Fibroblast of the aortic adventitia (primary cell): ENCODE measurements at regions not wholly inside any gene's neighbourhood (a gene's known extent, or its start where the extent isn't known, plus 50 kb on each side); places are given as distances from the start of the nearest gene placed in this dataset.

Experiments
- DNase-seq: peaks from one replicate; pipeline ENCODE4 v3.0.0-alpha.2; 2010; ENCODE audit warnings: low read depth
- H3K4me3 ChIP-seq: 2 replicates; pipeline ENCODE4 v1.5.1; 2011; ENCODE audit warnings: low read depth, mild to moderate bottlenecking, control low read depth, low read length, moderate library complexity
- TF ChIP-seq, protein P1 (sequence below): IDR thresholded peaks from 2 replicates; pipeline ENCODE4 v1.5.1; 2011; ENCODE audit warnings: mild to moderate bottlenecking, low read length, control low read depth, inconsistent platforms; ENCODE audit not compliant: insufficient read depth

DNA sequence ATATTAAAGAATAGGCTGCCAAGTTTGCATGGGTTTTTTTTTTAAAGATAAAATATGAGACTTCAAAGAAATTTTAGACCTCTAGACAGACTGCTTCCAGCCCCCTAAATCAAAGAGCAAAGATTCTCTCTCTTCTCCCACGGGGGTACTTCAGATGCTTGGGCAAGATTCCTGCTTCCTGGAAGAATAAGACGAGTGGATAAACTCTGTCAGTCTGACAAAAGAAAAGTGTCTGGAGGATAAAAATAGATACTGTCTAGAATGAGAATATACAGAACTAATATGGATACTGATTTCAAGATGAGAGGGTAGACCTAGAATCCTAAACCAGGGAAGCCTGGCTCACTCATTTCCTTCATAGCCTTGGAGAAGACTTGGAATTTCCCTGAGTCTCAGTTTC is 435.1 kb downstream of the FOXO1 start:
- no peak for DNase-seq
- TF ChIP-seq, protein P1, sequence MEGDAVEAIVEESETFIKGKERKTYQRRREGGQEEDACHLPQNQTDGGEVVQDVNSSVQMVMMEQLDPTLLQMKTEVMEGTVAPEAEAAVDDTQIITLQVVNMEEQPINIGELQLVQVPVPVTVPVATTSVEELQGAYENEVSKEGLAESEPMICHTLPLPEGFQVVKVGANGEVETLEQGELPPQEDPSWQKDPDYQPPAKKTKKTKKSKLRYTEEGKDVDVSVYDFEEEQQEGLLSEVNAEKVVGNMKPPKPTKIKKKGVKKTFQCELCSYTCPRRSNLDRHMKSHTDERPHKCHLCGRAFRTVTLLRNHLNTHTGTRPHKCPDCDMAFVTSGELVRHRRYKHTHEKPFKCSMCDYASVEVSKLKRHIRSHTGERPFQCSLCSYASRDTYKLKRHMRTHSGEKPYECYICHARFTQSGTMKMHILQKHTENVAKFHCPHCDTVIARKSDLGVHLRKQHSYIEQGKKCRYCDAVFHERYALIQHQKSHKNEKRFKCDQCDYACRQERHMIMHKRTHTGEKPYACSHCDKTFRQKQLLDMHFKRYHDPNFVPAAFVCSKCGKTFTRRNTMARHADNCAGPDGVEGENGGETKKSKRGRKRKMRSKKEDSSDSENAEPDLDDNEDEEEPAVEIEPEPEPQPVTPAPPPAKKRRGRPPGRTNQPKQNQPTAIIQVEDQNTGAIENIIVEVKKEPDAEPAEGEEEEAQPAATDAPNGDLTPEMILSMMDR: no peak
- no peak overlapping the region for H3K4me3 ChIP-seq

DNA sequence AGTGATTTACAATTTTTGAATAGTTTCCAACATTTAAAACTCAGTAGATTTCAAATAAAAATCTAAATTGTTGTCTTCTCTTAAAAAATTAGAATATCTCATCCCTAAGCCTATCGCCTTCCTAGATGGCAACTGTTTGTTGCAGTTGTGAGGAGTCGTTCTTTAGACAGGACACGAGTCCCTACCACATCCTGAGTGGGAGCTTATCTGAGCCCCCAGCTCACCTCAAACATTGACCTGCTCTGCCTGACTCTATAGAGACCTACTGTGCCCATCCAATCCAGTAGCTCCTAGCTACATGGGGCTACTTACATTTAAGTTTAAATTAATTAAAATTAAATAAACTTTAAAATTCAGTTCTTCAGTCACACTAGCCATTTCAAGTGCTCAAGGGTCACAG is 434.7 kb downstream of the FOXO1 start:
- TF ChIP-seq, protein P1: no peak
- no peak for DNase-seq
- no peak overlapping the region for H3K4me3 ChIP-seq

DNA sequence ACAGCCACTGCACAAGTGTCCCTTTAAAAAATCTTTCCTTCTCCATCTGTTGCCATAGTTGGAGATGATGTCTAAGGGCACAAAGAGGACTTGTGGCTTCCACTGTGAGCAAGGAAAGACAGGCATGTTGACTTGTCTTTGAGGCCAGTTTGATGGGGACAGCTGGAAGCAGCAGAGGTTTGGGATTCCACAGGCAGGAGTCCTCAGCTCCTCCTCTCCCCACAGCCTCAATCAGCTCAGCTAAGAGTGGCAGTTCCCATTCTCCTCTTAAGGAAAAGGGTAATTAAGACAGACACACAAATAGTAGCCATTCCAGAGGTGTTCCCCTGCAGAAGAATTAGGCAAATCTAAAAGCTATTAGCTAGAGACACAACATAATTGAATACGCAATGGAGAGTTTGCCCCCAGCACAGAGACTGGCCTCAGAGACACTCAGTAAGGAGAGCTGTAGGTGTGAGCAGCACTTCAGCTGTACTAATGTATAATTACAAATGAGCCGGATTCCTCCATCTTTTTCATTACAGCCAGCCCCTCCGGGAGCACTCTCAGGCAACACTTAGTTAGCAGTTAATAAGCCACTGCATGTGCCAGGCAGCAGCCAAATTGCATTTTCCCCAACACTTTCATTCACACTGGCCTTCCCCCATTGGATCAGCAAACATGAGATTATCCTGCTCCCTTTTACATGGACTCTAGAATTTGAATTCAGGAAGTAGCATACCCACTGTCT is 434.0 kb downstream of the FOXO1 start:
- TF ChIP-seq, protein P1: no peak
- H3K4me3 ChIP-seq: no peak overlapping the region
- DNase-seq: no peak

DNA sequence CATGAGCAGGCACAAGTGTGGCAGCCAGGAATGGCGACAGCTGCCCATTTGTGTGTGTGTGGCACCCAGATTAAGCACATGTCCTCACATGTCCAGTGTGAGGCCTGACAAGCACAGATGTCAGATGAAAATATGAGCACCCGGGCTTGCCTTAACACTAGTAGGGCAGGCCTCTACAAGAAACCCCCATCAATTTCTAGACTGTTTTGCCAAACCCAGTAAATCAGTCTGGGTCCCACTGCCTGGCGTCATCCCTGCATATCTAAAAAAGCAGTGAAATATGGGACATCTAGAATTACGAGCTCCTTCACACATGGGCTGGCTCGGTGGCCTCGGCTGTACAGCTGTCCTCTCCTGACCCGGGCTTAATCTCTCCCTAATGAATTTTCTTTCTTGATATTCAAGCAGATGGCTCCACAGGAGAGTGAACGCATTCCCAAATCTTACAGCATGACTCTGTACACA is 432.7 kb downstream of the FOXO1 start:
- DNase-seq: no peak
- H3K4me3 ChIP-seq: no peak overlapping the region
- TF ChIP-seq, protein P1: no peak

DNA sequence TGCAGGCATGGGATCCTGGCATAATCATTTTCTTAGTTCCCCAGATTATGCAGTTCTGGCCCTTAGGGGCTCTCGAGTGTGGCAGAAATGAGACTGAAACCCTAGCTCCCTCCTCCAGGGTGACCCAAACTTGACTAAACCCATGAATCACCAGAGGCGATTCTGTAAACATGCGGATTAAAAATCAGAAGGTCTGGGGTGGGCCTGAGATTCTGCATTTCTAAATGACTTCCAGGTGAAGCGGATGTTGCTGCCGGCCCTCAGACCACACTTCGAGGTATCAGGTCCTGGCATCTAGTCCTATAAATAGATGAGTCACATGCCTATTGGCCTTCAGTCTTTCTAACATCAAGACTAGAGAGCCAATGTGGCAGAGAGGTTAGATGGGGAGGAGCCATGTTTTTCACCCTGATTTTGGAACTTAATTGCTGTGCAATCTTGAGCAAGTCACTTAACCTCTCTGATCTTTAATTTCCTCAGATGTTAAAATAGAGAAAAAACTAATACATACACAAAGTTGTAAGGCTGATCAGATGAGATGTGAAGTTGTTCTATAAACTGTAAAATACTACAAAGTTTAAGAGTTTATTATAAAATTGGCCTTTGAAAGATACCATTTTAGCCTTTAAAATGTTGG is 431.2 kb downstream of the FOXO1 start:
- DNase-seq: peak; percentile 49
- no peak overlapping the region for H3K4me3 ChIP-seq
- TF ChIP-seq, protein P1: no peak

DNA sequence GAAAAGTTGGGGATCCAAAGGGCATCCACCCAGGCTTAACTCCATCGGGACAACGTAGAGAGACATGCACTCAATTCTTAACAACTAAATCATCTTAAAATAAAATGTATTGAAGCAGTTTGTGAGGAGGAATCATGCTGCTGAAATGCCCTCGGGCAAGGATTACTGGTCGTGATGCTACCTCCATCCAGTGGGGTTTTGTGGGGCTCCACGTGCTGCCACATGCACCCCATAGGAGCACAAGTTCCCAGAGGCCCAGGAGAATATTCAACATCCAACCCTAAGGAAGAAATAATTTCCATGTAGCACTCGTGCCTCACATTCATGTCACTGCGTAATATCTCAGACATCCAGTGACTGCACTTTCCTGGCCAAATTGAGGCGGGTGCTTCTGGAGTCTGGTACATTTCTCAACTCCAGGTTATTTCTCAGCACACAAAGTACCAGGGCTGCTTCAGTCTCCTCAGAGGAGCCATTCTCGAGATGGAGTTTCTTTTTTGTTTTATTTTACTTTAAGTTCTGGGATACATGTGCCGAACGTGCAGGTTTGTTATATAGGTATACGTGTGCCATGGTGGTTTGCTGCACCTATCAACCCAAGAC is 429.8 kb downstream of the FOXO1 start:
- no peak overlapping the region for H3K4me3 ChIP-seq
- peak; percentile 80 for DNase-seq
- TF ChIP-seq, protein P1: no peak
